ENCODE measurements at regions not wholly inside any gene's neighbourhood (a gene's known extent, or its start where the extent isn't known, plus 50 kb on each side); places are given as distances from the start of the nearest gene placed in this dataset.

DNA sequence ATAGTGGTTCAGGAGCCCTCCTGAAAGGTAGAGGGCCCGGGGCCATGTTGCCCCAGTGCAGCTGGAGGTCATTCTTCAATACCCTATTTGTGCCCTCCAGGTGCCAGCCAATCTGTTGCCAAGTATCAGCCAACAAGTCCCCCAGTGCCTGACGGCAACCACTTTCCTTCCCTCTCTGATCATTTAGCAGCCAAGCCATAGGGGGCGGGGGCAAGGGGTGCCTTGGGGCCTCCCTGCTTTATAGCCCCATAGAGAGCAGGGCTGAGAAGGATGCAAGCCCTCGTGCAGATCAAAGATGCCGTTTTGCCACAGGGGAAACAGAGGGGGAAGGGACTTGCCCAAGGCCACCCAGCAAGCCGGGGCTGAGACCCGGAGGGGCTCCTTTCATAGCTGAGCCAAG is 149.0 kb upstream of the CHST15 start:
- Histone ChIP-seq H3K23ac (ENCODE audit: low read depth, low read length) (no peak overlapping the region), H3K27me3 (ENCODE audit: control insufficient read depth, insufficient read depth, low read length) (no peaks in the 10 kb centered on the region), H3K14ac (replicated peaks; ENCODE audit: low read depth, low read length) (no peak overlapping the region), H3K18ac (ENCODE audit: low read depth, low read length) (no peak overlapping the region), H3K4me2 (ENCODE audit: low read depth, low read length) (no peak overlapping the region), H4K91ac (ENCODE audit: insufficient read depth, low read depth, low read length) (no peak overlapping the region), H3K9ac (ENCODE audit: low read depth, low read length) (no peak overlapping the region), H2BK120ac (ENCODE audit: low read depth, low read length) (no peak overlapping the region), H2AK5ac (ENCODE audit: low read depth, low read length) (no peak overlapping the region), H2BK15ac (ENCODE audit: low read depth, low read length) (no peak overlapping the region), H4K20me1 (ENCODE audit: insufficient read depth, low read length) (no peaks in the 10 kb centered on the region), H3K56ac (ENCODE audit: extremely low read depth, insufficient read depth, low read length) (no peak overlapping the region), H4K8ac (ENCODE audit: low read depth in 2 of 2, low read length in 2 of 2) (no peak overlapping the region), H3K36me3 (ENCODE audit: control insufficient read depth, insufficient read depth, low read length) (no peaks in the 10 kb centered on the region), H3K4me1 (ENCODE audit: control insufficient read depth, insufficient read depth, low read length) (no peaks in the 10 kb centered on the region), H2AFZ (replicated peaks; ENCODE audit: low read length, poor library complexity) (no peak overlapping the region), H2BK5ac (ENCODE audit: low read depth, low read length, poor library complexity, severe bottlenecking) (no peak overlapping the region), H2BK20ac (ENCODE audit: low read depth, low read length) (no peak overlapping the region), H3K9me1 (ENCODE audit: insufficient read depth, low read length) (no peaks in the 10 kb centered on the region), H3K27ac (ENCODE audit: insufficient read depth, low read length) (no peak overlapping the region), H2AK9ac (replicated peaks; ENCODE audit: low read depth, low read length, poor library complexity) (no peak overlapping the region), H4K5ac (ENCODE audit: low read depth, low read length) (no peak overlapping the region), H3K9me3 (ENCODE audit: control insufficient read depth, insufficient read depth, low read length) (peaks cover 27% of the 10 kb centered on the region; the same call in 1 of the 2 replicates), H3K79me1 (ENCODE audit: low read depth in 1 of 2, low read length in 2 of 2) (no peaks in the 10 kb centered on the region), H3K4ac (ENCODE audit: low read depth, low read length) (no peak overlapping the region), H3K4me3 (ENCODE audit: insufficient read depth, low read depth, low read length) (no peak overlapping the region)
- no TSS peak for BruUV-seq (replicated peaks)
- no CpG with 5 or more reads among the region's 7 CpGs for WGBS, 2 experiments (ENCODE audit: extremely low coverage in 2 of 2, insufficient read length in 1 of 2)
- dilution Hi-C loops (cut with HindIII; ENCODE audit: low sequenced_read_pairs, unreplicated experiment) (no loop called here), intact Hi-C loops (cut with micrococcal nuclease) (no loop called here), in situ Hi-C loops (cut with MboI; ENCODE audit: low sequenced_read_pairs) (no loop called here)
- TF ChIP-seq CHD1 (IDR thresholded peaks at IDR 0.05; ENCODE audit: low read depth, low read length) = no peak
- no peak for TF ChIP-seq MAZ (IDR thresholded peaks at IDR 0.05; ENCODE audit: borderline replicate concordance, low read depth, low read length)
- no peak for TF ChIP-seq RAD21 (IDR thresholded peaks at IDR 0.05; ENCODE audit: low read length)
- no peak for TF ChIP-seq BHLHE40 (IDR thresholded peaks at IDR 0.05; ENCODE audit: low read depth, low read length)
- TF ChIP-seq USF2 (IDR thresholded peaks at IDR 0.05; ENCODE audit: low read depth, low read length) = no peak
- TF ChIP-seq FOS (IDR thresholded peaks at IDR 0.05; ENCODE audit: low read depth, low read length) = no peak
- TF ChIP-seq, protein P1, sequence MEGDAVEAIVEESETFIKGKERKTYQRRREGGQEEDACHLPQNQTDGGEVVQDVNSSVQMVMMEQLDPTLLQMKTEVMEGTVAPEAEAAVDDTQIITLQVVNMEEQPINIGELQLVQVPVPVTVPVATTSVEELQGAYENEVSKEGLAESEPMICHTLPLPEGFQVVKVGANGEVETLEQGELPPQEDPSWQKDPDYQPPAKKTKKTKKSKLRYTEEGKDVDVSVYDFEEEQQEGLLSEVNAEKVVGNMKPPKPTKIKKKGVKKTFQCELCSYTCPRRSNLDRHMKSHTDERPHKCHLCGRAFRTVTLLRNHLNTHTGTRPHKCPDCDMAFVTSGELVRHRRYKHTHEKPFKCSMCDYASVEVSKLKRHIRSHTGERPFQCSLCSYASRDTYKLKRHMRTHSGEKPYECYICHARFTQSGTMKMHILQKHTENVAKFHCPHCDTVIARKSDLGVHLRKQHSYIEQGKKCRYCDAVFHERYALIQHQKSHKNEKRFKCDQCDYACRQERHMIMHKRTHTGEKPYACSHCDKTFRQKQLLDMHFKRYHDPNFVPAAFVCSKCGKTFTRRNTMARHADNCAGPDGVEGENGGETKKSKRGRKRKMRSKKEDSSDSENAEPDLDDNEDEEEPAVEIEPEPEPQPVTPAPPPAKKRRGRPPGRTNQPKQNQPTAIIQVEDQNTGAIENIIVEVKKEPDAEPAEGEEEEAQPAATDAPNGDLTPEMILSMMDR (conservative IDR thresholded peaks at IDR 0.05; ENCODE audit: low read depth, low read length) = no peak
- TF ChIP-seq CEBPB (IDR thresholded peaks at IDR 0.05; ENCODE audit: low read depth, low read length) = no peak
- TF ChIP-seq MAFK (IDR thresholded peaks at IDR 0.05; ENCODE audit: low read depth, low read length) = no peak
- ATAC-seq (ENCODE audit: low read depth) (no peak), DNase-seq (no peak)
- ChIA-PET POLR2A (ENCODE audit: unreplicated experiment) (no interaction called here), CTCF (no interaction called here)
